ENCODE measurements at regions not wholly inside any gene's neighbourhood (a gene's known extent, or its start where the extent isn't known, plus 50 kb on each side); places are given as distances from the start of the nearest gene placed in this dataset.

DNA sequence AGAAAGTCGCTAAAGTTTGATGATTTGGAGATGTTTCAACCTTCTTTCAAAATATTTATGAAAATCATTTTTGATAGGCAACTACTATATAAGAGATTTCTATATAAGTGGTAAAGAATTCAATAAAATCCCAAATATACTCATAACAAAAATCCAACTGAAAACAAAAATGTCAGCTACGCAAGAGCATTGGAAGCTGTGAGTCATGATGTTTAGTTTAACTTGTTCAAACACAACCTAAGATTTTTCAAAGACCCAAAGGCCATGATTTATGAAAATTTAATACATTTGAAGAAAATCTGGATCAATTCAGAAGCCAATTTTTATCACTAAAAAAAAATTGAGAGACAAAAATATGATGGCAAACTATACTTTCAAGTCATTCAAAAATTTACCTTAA is 226.6 kb downstream of the MZT1 start:
- Histone ChIP-seq H3K23ac (ENCODE audit: low read length) (no peak overlapping the region), H3K4me3 (ENCODE audit: low read depth, low read length) (no peak overlapping the region), H3K4ac (ENCODE audit: low read depth, low read length) (no peak overlapping the region), H3K27me3 (ENCODE audit: insufficient read depth, low read length) (no peaks in the 10 kb centered on the region), H2BK120ac (ENCODE audit: insufficient read depth, low read length, poor library complexity) (no peak overlapping the region), H3K9me3 (ENCODE audit: insufficient read depth, low read depth, low read length) (no peaks in the 10 kb centered on the region), H4K8ac (ENCODE audit: low read depth, low read length) (no peak overlapping the region), H3K36me3 (ENCODE audit: control insufficient read depth in 1 of 2, insufficient read depth in 2 of 2, low read length in 2 of 2) (no peaks in the 10 kb centered on the region), H3K79me1 (ENCODE audit: low read length) (no peaks in the 10 kb centered on the region), H3K9ac (ENCODE audit: low read length) (no peak overlapping the region), H2AFZ (ENCODE audit: insufficient read depth, low read length, poor library complexity) (no peak overlapping the region), H3K4me1 (ENCODE audit: control insufficient read depth in 1 of 2, insufficient read depth in 2 of 2, low read length in 2 of 2) (no peaks in the 10 kb centered on the region), H3K14ac (ENCODE audit: low read length) (no peak overlapping the region), H4K91ac (ENCODE audit: low read depth, low read length) (no peak overlapping the region), H3K18ac (ENCODE audit: low read length) (no peak overlapping the region), H2BK5ac (ENCODE audit: low read depth, low read length, poor library complexity) (no peak overlapping the region), H4K12ac (ENCODE audit: low read depth, low read length) (no peak overlapping the region), H2AK5ac (ENCODE audit: low read length) (no peak overlapping the region), H3K4me2 (ENCODE audit: low read length) (no peak overlapping the region), H3K79me2 (ENCODE audit: control insufficient read depth, insufficient read depth, low read length, poor library complexity) (no peaks in the 10 kb centered on the region), H3K27ac (ENCODE audit: low read depth, low read length) (no peak overlapping the region), H2BK12ac (ENCODE audit: low read length) (no peak overlapping the region)
- DNase-seq: no peak
- no CpG with 5 or more reads among the region's 2 CpGs for WGBS (ENCODE audit: extremely low coverage, insufficient coverage, insufficient read length)

DNA sequence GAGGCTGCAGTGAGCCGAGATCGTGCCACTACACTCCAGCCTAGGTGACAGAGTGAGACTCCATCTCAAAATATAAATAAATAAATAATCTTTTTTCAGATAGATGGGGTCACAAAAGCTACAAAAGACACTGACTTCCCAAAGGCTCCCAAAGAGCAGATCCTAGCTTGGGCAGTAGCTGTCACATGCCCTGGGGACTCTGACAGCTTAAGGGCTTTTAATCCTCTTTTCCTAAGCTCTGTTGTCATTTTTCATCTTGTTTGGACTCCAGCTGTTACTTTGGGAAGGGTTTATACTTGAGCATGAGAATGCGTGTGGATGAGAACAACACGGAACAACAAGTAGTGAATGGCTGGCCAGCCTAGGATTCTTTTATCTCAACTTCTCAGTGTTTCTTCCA is 231.7 kb downstream of the MZT1 start:
- no peaks in the 10 kb centered on the region for H3K9me3 ChIP-seq (ENCODE audit: insufficient read depth, low read depth, low read length)

DNA sequence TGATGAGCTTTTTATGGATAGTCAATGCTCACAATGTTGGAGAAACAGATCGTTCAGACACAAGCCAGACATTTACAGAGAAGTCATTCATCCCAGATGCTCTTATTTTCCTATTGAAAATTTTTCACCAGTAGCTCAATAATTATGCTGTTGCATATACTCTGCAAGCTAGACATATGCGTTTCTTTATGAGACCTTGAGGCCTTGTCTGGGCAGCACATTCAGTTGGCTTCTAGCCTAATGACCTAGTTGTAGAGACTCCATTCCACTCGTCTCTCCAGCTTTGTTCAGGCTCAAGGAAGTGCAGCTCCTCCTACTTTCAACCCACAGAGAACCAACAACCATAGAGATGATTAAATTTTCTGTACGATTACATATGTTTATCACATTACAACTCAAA is 237.7 kb downstream of the MZT1 start:
- Histone ChIP-seq H2BK5ac (ENCODE audit: low read depth, low read length, poor library complexity) (no peak overlapping the region), H4K12ac (ENCODE audit: low read depth, low read length) (no peak overlapping the region), H3K4ac (ENCODE audit: low read depth, low read length) (no peak overlapping the region), H3K14ac (ENCODE audit: low read length) (no peak overlapping the region), H2AK5ac (ENCODE audit: low read length) (no peak overlapping the region), H2BK12ac (ENCODE audit: low read length) (no peak overlapping the region), H3K4me3 (ENCODE audit: low read depth, low read length) (no peak overlapping the region), H3K79me2 (ENCODE audit: control insufficient read depth, insufficient read depth, low read length, poor library complexity) (no peaks in the 10 kb centered on the region), H3K23ac (ENCODE audit: low read length) (no peak overlapping the region), H3K27me3 (ENCODE audit: insufficient read depth, low read length) (no peaks in the 10 kb centered on the region), H3K4me2 (ENCODE audit: low read length) (no peak overlapping the region), H2AFZ (ENCODE audit: insufficient read depth, low read length, poor library complexity) (no peak overlapping the region), H4K8ac (ENCODE audit: low read depth, low read length) (no peak overlapping the region), H3K18ac (ENCODE audit: low read length) (no peak overlapping the region), H3K9me3 (ENCODE audit: insufficient read depth, low read depth, low read length) (no peaks in the 10 kb centered on the region), H2BK120ac (ENCODE audit: insufficient read depth, low read length, poor library complexity) (no peak overlapping the region), H3K79me1 (ENCODE audit: low read length) (no peaks in the 10 kb centered on the region), H3K27ac (ENCODE audit: low read depth, low read length) (no peak overlapping the region), H3K9ac (ENCODE audit: low read length) (no peak overlapping the region), H3K36me3 (ENCODE audit: control insufficient read depth in 1 of 2, insufficient read depth in 2 of 2, low read length in 2 of 2) (no peaks in the 10 kb centered on the region), H4K91ac (ENCODE audit: low read depth, low read length) (no peak overlapping the region), H3K4me1 (ENCODE audit: control insufficient read depth in 1 of 2, insufficient read depth in 2 of 2, low read length in 2 of 2) (no peaks in the 10 kb centered on the region)
- no CpG with 5 or more reads among the region's 4 CpGs for whole genome bisulfite sequencing (ENCODE audit: extremely low coverage, insufficient coverage, insufficient read length)
- DNase-seq: no peak

More for the DNA sequence above, 231.7 kb downstream of the MZT1 start:
- H3K18ac ChIP-seq (ENCODE audit: low read length): no peak overlapping the region
- no peak overlapping the region for H3K4ac ChIP-seq (ENCODE audit: low read depth, low read length)
- no peaks in the 10 kb centered on the region for H3K79me2 ChIP-seq (ENCODE audit: control insufficient read depth, insufficient read depth, low read length, poor library complexity)
- no peak overlapping the region for H4K8ac ChIP-seq (ENCODE audit: low read depth, low read length)
- H4K12ac ChIP-seq (ENCODE audit: low read depth, low read length): no peak overlapping the region
- no peak overlapping the region for H3K27ac ChIP-seq (ENCODE audit: low read depth, low read length)
- H3K4me2 ChIP-seq (ENCODE audit: low read length): no peak overlapping the region
- WGBS (ENCODE audit: extremely low coverage, insufficient coverage, insufficient read length): no CpG with 5 or more reads among the region's 4 CpGs
- H3K9ac ChIP-seq (ENCODE audit: low read length): no peak overlapping the region
- DNase-seq: no peak
- no peaks in the 10 kb centered on the region for H3K27me3 ChIP-seq (ENCODE audit: insufficient read depth, low read length)
- H3K14ac ChIP-seq (ENCODE audit: low read length): no peak overlapping the region
- no peak overlapping the region for H3K4me3 ChIP-seq (ENCODE audit: low read depth, low read length)
- no peak overlapping the region for H2AK5ac ChIP-seq (ENCODE audit: low read length)
- no peaks in the 10 kb centered on the region for H3K4me1 ChIP-seq (ENCODE audit: control insufficient read depth in 1 of 2, insufficient read depth in 2 of 2, low read length in 2 of 2)
- no peaks in the 10 kb centered on the region for H3K36me3 ChIP-seq (ENCODE audit: control insufficient read depth in 1 of 2, insufficient read depth in 2 of 2, low read length in 2 of 2)
- no peak overlapping the region for H2BK12ac ChIP-seq (ENCODE audit: low read length)
- no peak overlapping the region for H2BK5ac ChIP-seq (ENCODE audit: low read depth, low read length, poor library complexity)
- H2AFZ ChIP-seq (ENCODE audit: insufficient read depth, low read length, poor library complexity): no peak overlapping the region
- no peak overlapping the region for H3K23ac ChIP-seq (ENCODE audit: low read length)
- H4K91ac ChIP-seq (ENCODE audit: low read depth, low read length): no peak overlapping the region
- no peak overlapping the region for H2BK120ac ChIP-seq (ENCODE audit: insufficient read depth, low read length, poor library complexity)
- H3K79me1 ChIP-seq (ENCODE audit: low read length): no peaks in the 10 kb centered on the region

DNA sequence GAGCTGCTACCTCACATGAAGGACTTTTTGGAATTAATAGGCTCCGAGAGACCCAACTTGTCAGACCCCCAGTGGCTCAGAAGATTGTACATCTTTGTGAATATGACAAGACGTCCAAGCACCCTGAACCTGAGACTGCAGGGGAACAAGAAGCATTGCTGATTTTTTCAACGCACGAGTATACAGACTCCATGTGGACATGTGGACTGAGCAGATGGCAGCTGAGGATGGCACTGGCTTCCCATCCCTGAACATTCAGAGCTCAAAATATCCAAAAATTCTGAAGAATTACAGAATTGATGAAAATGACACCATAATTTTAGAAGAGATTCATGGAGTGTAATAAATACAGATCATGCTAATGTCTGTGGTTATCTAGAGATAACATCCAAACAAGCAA is 254.1 kb downstream of the MZT1 start:
- no peak overlapping the region for H4K8ac ChIP-seq (ENCODE audit: low read depth, low read length)
- no peak overlapping the region for H2BK12ac ChIP-seq (ENCODE audit: low read length)
- no peak overlapping the region for H2AFZ ChIP-seq (ENCODE audit: insufficient read depth, low read length, poor library complexity)
- no peaks in the 10 kb centered on the region for H3K79me1 ChIP-seq (ENCODE audit: low read length)
- no peak overlapping the region for H2BK120ac ChIP-seq (ENCODE audit: insufficient read depth, low read length, poor library complexity)
- H3K79me2 ChIP-seq (ENCODE audit: control insufficient read depth, insufficient read depth, low read length, poor library complexity): no peaks in the 10 kb centered on the region
- H4K91ac ChIP-seq (ENCODE audit: low read depth, low read length): no peak overlapping the region
- no peak overlapping the region for H3K9ac ChIP-seq (ENCODE audit: low read length)
- H3K27me3 ChIP-seq (ENCODE audit: insufficient read depth, low read length): no peaks in the 10 kb centered on the region
- no peaks in the 10 kb centered on the region for H3K4me1 ChIP-seq (ENCODE audit: control insufficient read depth in 1 of 2, insufficient read depth in 2 of 2, low read length in 2 of 2)
- no peaks in the 10 kb centered on the region for H3K36me3 ChIP-seq (ENCODE audit: control insufficient read depth in 1 of 2, insufficient read depth in 2 of 2, low read length in 2 of 2)
- no CpG with 5 or more reads among the region's 4 CpGs for WGBS (ENCODE audit: extremely low coverage, insufficient coverage, insufficient read length)
- no peak overlapping the region for H3K4me3 ChIP-seq (ENCODE audit: low read depth, low read length)
- no peak overlapping the region for H3K27ac ChIP-seq (ENCODE audit: low read depth, low read length)
- DNase-seq: no peak
- H2AK5ac ChIP-seq (ENCODE audit: low read length): no peak overlapping the region
- H2BK5ac ChIP-seq (ENCODE audit: low read depth, low read length, poor library complexity): no peak overlapping the region
- no peak overlapping the region for H3K4ac ChIP-seq (ENCODE audit: low read depth, low read length)
- no peak overlapping the region for H4K12ac ChIP-seq (ENCODE audit: low read depth, low read length)
- H3K18ac ChIP-seq (ENCODE audit: low read length): no peak overlapping the region
- no peak overlapping the region for H3K14ac ChIP-seq (ENCODE audit: low read length)
- no peak overlapping the region for H3K23ac ChIP-seq (ENCODE audit: low read length)
- no peak overlapping the region for H3K4me2 ChIP-seq (ENCODE audit: low read length)
- H3K9me3 ChIP-seq (ENCODE audit: insufficient read depth, low read depth, low read length): no peaks in the 10 kb centered on the region

DNA sequence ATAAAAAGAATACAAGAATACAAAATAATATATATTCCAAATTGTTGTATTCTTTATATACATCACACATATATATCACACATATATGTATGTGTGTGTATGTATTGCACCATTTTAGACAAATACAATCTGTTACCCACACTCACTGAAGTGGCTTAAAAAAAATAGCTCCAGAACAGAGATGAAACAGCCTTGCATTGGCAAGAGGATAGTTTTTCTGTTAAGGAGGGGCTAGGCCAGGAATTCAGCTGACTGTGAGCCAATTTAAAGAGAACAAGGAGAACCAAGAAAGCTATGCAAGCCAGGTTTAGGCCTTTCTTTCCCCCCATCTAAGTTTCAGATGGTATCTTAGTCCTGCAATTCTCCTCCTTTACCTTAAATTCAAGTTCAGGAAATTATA is 257.5 kb downstream of the MZT1 start:
- DNase-seq: no peak
- H4K8ac ChIP-seq (ENCODE audit: low read depth, low read length): no peak overlapping the region
- no peaks in the 10 kb centered on the region for H3K27me3 ChIP-seq (ENCODE audit: insufficient read depth, low read length)
- H3K79me2 ChIP-seq (ENCODE audit: control insufficient read depth, insufficient read depth, low read length, poor library complexity): no peaks in the 10 kb centered on the region
- H2AFZ ChIP-seq (ENCODE audit: insufficient read depth, low read length, poor library complexity): no peak overlapping the region
- H3K4ac ChIP-seq (ENCODE audit: low read depth, low read length): no peak overlapping the region
- H4K12ac ChIP-seq (ENCODE audit: low read depth, low read length): no peak overlapping the region
- no peaks in the 10 kb centered on the region for H3K79me1 ChIP-seq (ENCODE audit: low read length)
- H2BK12ac ChIP-seq (ENCODE audit: low read length): no peak overlapping the region
- no peak overlapping the region for H3K23ac ChIP-seq (ENCODE audit: low read length)
- no peaks in the 10 kb centered on the region for H3K36me3 ChIP-seq (ENCODE audit: control insufficient read depth in 1 of 2, insufficient read depth in 2 of 2, low read length in 2 of 2)
- no peaks in the 10 kb centered on the region for H3K9me3 ChIP-seq (ENCODE audit: insufficient read depth, low read depth, low read length)
- no peak overlapping the region for H3K4me3 ChIP-seq (ENCODE audit: low read depth, low read length)
- H2BK120ac ChIP-seq (ENCODE audit: insufficient read depth, low read length, poor library complexity): no peak overlapping the region
- H3K27ac ChIP-seq (ENCODE audit: low read depth, low read length): no peak overlapping the region
- no peak overlapping the region for H3K14ac ChIP-seq (ENCODE audit: low read length)
- H3K4me1 ChIP-seq (ENCODE audit: control insufficient read depth in 1 of 2, insufficient read depth in 2 of 2, low read length in 2 of 2): no peaks in the 10 kb centered on the region
- H3K4me2 ChIP-seq (ENCODE audit: low read length): no peak overlapping the region
- no peak overlapping the region for H3K18ac ChIP-seq (ENCODE audit: low read length)
- H2BK5ac ChIP-seq (ENCODE audit: low read depth, low read length, poor library complexity): no peak overlapping the region
- no peak overlapping the region for H4K91ac ChIP-seq (ENCODE audit: low read depth, low read length)
- H3K9ac ChIP-seq (ENCODE audit: low read length): no peak overlapping the region
- no peak overlapping the region for H2AK5ac ChIP-seq (ENCODE audit: low read length)
